Activated T-cell treated with anti-CD3 and anti-CD28 coated beads, Interleukin-2, amount 50 U/mL, for 48 hours (primary cell): ENCODE measurements at regions not wholly inside any gene's neighbourhood (a gene's known extent, or its start where the extent isn't known, plus 50 kb on each side); places are given as distances from the start of the nearest gene placed in this dataset.

Experiments
- DNase-seq, 2 experiments: peaks; one replicate each; pipeline ENCODE4 v3.0.0-alpha.2; 2020

DNA sequence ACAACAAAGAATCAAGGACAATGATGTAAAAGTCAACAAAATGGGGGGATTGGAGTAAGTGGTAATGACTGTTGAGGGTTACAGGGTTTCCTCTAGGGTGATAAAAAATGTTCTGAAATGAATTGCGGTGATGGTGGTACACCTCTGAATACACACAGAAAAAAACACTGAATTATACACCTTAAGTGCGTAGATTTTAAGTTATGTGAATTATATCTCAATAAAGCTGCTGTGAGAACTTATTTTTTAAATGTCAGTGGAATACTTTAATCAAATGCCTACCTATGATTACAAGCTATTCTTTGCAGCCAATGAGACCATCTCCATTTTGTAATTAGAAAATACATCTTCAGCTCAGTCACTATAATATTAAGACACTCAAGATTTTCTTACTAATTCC, 53.5 kb downstream of the ZNF608 start:
- no peak for DNase-seq

GRCh38 chr5:124692324-124692723, 54.1 kb downstream of the ZNF608 start:
- no peak for DNase-seq

DNA sequence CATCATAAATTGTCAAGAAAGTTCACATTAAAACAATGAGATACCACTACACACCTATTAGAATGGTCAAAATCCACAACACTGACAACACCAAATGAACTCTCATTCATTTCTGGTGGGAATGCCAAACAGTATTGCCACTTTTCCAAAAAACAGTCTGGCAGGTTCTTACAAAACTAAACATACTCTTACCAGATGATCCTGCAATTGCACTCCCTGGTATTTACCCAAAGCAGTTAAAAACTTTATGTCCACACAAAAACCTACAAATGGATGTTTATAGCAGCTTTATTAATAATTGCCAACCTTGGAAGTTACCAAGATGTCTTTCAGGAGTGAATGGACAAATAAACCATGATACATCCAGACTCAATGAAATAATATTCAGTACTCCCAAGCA, 56.8 kb downstream of the ZNF608 start:
- DNase-seq, result no peak

DNA sequence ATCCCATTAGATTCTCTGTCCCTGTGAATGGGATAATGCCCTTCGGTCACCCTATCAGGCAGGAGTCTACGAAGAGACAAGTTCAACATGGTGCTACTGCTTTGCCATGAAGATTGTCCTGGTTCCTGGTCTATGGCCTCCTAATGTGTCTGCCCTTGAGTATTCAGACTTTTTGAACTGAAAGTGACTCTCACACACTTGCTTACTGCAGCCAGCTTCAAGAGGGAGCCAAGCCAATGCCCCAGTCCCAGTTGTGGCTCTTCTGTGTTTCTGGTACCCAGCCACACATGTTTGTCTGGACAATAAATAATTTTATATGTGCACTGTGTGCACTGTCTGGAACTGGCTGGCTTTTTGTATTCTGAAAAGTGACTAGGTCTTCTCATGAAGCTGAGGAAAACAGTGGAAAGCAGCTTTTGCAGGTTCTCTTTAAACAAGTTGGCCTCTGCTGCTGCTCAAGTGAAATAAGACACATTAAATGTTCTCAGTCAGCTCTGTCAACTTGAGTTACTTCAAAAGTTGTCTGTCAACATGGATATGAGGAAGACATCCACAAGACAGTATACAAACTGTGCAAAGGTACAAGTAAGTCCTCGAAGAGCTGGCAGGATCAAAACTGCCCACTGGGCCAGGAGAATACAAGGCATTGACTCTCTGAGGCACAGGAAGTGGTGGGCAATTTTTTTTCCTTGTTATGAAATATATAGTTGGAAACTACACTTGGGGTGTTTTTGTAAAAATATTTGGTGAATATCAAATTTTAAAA, 60.0 kb downstream of the ZNF608 start:
- DNase-seq, result no peak

- DNase-seq, result no peak
Observed at GRCh38 chr5:124685404-124685930, 61.0 kb downstream of the ZNF608 start.

DNA sequence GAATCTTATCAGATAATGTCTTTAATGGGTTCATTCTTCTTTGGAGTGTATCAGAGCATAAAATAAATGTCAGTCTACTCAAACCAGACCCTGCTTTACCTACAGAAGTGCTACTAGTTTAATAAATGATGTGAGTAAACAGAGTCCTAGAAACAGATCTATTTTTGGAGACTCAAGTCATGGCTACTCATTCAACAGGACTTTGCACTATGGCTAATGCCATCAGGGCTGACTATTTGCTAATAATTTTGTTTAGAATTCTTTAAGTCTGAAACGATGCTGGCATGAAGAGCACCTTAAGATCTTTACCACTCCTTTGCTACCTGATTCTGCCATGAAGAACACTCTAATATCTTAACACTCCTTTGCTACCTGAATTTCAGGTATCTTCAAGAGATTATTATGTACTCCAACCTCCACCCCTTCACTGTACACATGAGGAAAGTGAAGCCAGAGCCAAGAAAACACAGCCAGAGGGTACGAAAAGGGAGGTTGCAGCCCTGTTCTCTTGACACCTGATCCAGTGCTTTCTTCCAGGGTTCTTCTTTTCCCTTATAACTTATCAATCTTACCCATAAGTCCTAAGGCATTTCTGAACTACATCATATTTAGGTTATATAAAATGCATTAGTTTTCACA, 62.4 kb downstream of the ZNF608 start:
- no peak for DNase-seq

DNA sequence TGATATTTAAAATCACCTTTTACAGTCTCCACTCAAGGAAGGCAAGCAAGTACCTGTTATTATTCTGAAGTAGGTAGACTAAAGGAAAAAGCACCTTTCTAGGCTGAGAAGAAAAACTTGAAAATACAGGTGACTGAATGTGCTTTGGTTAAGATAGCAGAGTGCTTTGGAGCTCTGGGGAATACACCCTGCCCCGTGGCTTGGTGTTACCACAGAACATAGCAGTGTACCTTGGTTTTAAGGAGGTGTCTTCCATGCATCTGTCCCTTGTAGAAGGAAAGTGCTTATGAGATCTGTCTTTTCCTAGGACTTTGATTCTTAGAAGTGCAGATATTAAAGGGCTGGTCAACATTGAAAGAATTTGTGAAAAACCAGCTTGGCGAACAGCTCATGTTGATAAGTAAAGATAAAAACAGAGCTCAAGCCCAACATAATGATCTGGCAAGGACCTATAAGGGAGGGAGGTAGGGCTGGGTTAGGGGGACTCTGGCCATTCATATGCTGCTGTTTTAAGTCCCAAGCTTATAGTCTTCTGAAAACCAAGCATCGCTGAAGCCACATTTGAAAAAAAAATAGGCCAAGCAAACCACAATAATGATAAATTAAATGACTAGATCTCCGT, 66.8 kb downstream of the ZNF608 start:
- no peak for DNase-seq

GRCh38 chr5:124678922-124679519, 67.4 kb downstream of the ZNF608 start:
- no peak for DNase-seq

- no peak for DNase-seq
Observed at GRCh38 chr5:124678468-124678867, 68.0 kb downstream of the ZNF608 start.

GRCh38 chr5:124677374-124678351, 68.8 kb downstream of the ZNF608 start:
- no peak for DNase-seq

GRCh38 chr5:124675931-124676846, 70.2 kb downstream of the ZNF608 start:
- no peak for DNase-seq

- DNase-seq, result no peak
Observed at GRCh38 chr5:124671193-124671592, 75.2 kb downstream of the ZNF608 start.

- no peak for DNase-seq
Observed at GRCh38 chr5:124670722-124671184, 75.7 kb downstream of the ZNF608 start.

DNA sequence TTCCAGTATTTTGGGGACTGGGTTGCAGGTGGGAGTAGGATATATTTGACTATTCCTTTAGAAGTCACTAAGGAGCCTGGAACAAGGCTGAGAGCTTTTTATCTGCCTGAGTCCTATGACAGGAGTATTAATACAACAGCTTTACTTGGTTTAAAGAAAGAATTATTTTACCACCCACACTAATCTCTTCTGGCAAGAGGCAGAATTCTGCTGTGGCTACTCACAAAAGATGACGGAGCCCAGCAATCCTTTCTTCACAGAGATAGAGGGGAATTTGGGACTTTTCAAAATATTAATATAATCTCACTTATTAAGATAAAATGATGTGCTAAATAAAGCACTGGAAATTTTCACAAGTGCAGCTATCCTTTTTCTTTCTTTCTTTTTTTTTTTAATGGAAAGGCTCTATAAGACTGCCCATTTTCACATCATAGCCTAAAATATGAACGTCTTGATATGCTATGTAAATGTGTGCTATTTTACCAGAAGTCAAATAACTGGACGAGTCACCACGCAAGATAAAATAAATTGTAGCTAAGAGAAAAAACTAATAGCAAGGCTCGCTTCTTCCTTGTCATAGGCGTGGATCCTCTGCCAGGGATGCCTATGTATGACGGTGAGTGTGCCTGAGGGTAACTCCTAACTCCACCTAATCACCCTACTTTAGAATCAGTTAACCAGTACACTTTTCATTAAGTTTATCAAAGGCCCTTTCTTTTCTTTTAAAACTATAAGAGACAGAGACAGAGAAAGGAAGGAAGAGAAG, 76.3 kb downstream of the ZNF608 start:
- no peak for DNase-seq

- no peak for DNase-seq
Observed at GRCh38 chr5:124669300-124669648, 77.2 kb downstream of the ZNF608 start.

GRCh38 chr5:124668353-124669299, 77.8 kb downstream of the ZNF608 start:
- no peak for DNase-seq

- DNase-seq, result no peak
Observed at GRCh38 chr5:124665625-124666024, 80.8 kb downstream of the ZNF608 start.

DNA sequence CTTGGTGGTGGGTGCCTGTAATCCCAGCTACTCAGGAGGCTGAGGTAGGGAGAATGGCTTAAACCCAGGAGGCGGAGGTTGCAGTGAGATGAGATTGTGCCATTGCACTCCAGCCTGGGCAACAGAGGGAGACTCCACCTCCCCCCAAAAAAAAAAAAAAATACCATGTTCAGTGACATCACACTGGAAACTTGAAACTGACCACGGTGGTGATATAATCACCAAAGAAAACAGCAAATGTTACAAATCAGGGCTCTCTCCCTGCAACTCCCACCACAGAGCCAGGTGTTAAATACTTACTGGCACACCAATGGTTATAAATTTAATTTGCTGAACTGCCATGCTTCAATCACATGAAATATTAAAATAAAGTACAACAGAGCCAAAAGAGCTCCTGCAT, 81.4 kb downstream of the ZNF608 start:
- DNase-seq, result no peak

DNA sequence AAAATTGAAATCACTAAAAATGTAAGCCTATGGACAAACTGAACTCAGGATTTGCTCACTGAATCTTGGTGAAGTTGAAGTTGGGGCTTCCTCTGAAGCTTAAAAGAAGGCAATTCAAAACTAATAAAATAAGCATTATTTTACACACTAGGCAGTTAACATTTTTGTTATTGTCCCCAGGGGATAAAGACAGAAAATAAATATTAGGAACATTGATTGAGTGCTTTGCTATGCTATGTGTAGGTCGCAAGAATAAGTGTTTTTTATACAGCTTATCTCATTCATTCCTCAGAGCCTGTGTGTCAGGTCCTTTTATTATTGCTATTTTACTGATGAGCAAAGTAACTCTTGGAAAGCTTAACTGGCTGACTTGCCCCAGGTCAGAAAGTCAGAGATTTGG, 82.2 kb downstream of the ZNF608 start:
- no peak for DNase-seq
